H1 (cell line): ENCODE measurements at regions not wholly inside any gene's neighbourhood (a gene's known extent, or its start where the extent isn't known, plus 50 kb on each side); places are given as distances from the start of the nearest gene placed in this dataset.

Source experiments
- BACH1 ChIP-seq: IDR thresholded peaks from 2 replicates; pipeline ENCODE4 v1.6.1; 2012; ENCODE audit warnings: low read length, improper control_type of control experiment
- CREB1 ChIP-seq: IDR thresholded peaks from 2 replicates; pipeline ENCODE4 v1.6.1; 2012; ENCODE audit warnings: inconsistent platforms
- CTBP2 ChIP-seq: IDR thresholded peaks from 2 replicates; pipeline ENCODE4 v1.7.0; 2011; ENCODE audit warnings: borderline replicate concordance, mild to moderate bottlenecking, moderate library complexity, mixed read lengths, low read length; ENCODE audit not compliant: insufficient read depth, insufficient read length
- GABPA ChIP-seq: IDR thresholded peaks from 2 replicates; pipeline ENCODE4 v1.6.1; 2011; ENCODE audit warnings: mild to moderate bottlenecking, low read length, moderate library complexity, borderline replicate concordance; ENCODE audit not compliant: insufficient read depth
- RAD21 ChIP-seq, 2 experiments: IDR thresholded peaks in 1 of 2; conservative IDR thresholded peaks in 1 of 2; 2 replicates each; pipeline ENCODE4 v1.6.1; 2011; ENCODE audit warnings: low read depth in 2 of 2, low read length in 2 of 2, improper control_type of control experiment in 1 of 2, inconsistent platforms in 1 of 2, mild to moderate bottlenecking in 1 of 2, moderate library complexity in 1 of 2
- TBP ChIP-seq: IDR thresholded peaks from 2 replicates; pipeline ENCODE4 v1.6.1; 2011; ENCODE audit warnings: low read depth, low read length, improper control_type of control experiment
- YY1 ChIP-seq: IDR thresholded peaks from 2 replicates; pipeline ENCODE4 v1.6.1; 2011; ENCODE audit warnings: low read depth, mild to moderate bottlenecking, low read length
- TF ChIP-seq, protein P1 (sequence below): fragments of 300-600 bp; sonication (generic); IDR thresholded peaks from 2 replicates; pipeline ENCODE4 v1.7.1; 2012; ENCODE audit warnings: low read length, moderate library complexity, mild to moderate bottlenecking, inconsistent platforms; ENCODE audit not compliant: insufficient replicate concordance
- TF ChIP-seq, protein P2 (sequence below): IDR thresholded peaks from 2 replicates; pipeline ENCODE4 v1.6.1; 2012; ENCODE audit warnings: inconsistent platforms
- TF ChIP-seq, protein P3 (sequence below): IDR thresholded peaks from 2 replicates; pipeline ENCODE4 v1.6.1; 2011; ENCODE audit warnings: low read length, improper control_type of control experiment

DNA sequence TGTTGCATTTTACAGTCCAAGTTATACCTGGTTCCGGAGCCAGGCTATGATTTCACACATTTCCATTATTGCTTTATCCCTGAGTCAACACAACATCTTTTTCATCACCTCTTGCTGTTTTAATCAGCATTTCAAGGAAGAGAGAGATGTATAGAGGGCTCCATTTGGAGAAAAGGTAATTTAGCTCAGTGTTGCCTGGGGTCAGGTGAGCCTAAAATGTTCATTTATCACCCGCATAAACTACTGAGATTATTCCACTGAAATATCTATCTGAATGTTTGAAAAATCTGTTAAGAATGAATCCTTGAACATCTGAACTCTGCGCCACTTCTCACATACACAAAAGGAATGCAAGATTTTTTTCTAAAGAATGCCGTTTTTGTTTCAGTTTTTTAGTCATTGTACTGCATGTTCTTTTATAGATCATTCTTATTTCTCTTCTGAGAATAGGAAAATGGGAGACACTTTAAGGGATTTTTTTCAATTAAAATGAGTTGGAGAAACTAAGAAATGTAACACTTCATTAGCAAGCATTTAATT is 51.5 kb upstream of the AGTR1 start (continued):
- TF ChIP-seq, protein P1, sequence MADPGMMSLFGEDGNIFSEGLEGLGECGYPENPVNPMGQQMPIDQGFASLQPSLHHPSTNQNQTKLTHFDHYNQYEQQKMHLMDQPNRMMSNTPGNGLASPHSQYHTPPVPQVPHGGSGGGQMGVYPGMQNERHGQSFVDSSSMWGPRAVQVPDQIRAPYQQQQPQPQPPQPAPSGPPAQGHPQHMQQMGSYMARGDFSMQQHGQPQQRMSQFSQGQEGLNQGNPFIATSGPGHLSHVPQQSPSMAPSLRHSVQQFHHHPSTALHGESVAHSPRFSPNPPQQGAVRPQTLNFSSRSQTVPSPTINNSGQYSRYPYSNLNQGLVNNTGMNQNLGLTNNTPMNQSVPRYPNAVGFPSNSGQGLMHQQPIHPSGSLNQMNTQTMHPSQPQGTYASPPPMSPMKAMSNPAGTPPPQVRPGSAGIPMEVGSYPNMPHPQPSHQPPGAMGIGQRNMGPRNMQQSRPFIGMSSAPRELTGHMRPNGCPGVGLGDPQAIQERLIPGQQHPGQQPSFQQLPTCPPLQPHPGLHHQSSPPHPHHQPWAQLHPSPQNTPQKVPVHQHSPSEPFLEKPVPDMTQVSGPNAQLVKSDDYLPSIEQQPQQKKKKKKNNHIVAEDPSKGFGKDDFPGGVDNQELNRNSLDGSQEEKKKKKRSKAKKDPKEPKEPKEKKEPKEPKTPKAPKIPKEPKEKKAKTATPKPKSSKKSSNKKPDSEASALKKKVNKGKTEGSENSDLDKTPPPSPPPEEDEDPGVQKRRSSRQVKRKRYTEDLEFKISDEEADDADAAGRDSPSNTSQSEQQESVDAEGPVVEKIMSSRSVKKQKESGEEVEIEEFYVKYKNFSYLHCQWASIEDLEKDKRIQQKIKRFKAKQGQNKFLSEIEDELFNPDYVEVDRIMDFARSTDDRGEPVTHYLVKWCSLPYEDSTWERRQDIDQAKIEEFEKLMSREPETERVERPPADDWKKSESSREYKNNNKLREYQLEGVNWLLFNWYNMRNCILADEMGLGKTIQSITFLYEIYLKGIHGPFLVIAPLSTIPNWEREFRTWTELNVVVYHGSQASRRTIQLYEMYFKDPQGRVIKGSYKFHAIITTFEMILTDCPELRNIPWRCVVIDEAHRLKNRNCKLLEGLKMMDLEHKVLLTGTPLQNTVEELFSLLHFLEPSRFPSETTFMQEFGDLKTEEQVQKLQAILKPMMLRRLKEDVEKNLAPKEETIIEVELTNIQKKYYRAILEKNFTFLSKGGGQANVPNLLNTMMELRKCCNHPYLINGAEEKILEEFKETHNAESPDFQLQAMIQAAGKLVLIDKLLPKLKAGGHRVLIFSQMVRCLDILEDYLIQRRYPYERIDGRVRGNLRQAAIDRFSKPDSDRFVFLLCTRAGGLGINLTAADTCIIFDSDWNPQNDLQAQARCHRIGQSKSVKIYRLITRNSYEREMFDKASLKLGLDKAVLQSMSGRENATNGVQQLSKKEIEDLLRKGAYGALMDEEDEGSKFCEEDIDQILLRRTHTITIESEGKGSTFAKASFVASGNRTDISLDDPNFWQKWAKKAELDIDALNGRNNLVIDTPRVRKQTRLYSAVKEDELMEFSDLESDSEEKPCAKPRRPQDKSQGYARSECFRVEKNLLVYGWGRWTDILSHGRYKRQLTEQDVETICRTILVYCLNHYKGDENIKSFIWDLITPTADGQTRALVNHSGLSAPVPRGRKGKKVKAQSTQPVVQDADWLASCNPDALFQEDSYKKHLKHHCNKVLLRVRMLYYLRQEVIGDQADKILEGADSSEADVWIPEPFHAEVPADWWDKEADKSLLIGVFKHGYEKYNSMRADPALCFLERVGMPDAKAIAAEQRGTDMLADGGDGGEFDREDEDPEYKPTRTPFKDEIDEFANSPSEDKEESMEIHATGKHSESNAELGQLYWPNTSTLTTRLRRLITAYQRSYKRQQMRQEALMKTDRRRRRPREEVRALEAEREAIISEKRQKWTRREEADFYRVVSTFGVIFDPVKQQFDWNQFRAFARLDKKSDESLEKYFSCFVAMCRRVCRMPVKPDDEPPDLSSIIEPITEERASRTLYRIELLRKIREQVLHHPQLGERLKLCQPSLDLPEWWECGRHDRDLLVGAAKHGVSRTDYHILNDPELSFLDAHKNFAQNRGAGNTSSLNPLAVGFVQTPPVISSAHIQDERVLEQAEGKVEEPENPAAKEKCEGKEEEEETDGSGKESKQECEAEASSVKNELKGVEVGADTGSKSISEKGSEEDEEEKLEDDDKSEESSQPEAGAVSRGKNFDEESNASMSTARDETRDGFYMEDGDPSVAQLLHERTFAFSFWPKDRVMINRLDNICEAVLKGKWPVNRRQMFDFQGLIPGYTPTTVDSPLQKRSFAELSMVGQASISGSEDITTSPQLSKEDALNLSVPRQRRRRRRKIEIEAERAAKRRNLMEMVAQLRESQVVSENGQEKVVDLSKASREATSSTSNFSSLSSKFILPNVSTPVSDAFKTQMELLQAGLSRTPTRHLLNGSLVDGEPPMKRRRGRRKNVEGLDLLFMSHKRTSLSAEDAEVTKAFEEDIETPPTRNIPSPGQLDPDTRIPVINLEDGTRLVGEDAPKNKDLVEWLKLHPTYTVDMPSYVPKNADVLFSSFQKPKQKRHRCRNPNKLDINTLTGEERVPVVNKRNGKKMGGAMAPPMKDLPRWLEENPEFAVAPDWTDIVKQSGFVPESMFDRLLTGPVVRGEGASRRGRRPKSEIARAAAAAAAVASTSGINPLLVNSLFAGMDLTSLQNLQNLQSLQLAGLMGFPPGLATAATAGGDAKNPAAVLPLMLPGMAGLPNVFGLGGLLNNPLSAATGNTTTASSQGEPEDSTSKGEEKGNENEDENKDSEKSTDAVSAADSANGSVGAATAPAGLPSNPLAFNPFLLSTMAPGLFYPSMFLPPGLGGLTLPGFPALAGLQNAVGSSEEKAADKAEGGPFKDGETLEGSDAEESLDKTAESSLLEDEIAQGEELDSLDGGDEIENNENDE = no peak
- TF ChIP-seq, protein P2, sequence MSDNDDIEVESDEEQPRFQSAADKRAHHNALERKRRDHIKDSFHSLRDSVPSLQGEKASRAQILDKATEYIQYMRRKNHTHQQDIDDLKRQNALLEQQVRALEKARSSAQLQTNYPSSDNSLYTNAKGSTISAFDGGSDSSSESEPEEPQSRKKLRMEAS = no peak
- no peak for TF ChIP-seq BACH1
- TF ChIP-seq CREB1 = no peak
- no peak for TF ChIP-seq TBP
- no peak for TF ChIP-seq GABPA
- TF ChIP-seq RAD21 (IDR thresholded peaks at IDR 0.05 in 1 of 2, conservative IDR thresholded peaks at IDR 0.05 in 1 of 2; ENCODE audit: low read depth in 2 of 2, low read length in 2 of 2) = no peak
- TF ChIP-seq YY1 = no peak
- TF ChIP-seq, protein P3, sequence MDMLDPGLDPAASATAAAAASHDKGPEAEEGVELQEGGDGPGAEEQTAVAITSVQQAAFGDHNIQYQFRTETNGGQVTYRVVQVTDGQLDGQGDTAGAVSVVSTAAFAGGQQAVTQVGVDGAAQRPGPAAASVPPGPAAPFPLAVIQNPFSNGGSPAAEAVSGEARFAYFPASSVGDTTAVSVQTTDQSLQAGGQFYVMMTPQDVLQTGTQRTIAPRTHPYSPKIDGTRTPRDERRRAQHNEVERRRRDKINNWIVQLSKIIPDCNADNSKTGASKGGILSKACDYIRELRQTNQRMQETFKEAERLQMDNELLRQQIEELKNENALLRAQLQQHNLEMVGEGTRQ = no peak
- TF ChIP-seq CTBP2 = no peak
